Fibroblast of lung (primary cell): ENCODE measurements at regions not wholly inside any gene's neighbourhood (a gene's known extent, or its start where the extent isn't known, plus 50 kb on each side); places are given as distances from the start of the nearest gene placed in this dataset.

Experiments used
- EZH2 ChIP-seq: IDR thresholded peaks from 2 replicates; pipeline ENCODE4 v1.5.1; 2012; ENCODE audit warnings: low read length, control low read depth, mild to moderate bottlenecking; ENCODE audit errors: missing control alignments
- TF ChIP-seq, protein P1 (sequence below), 2 donors: IDR thresholded peaks in 1 of 2; conservative IDR thresholded peaks in 1 of 2; 1 replicate in 1 of 2; 2 replicates in 1 of 2; pipeline ENCODE4 v1.5.1; 2011 to 2012; ENCODE audit warnings: low read length in 2 of 2, control low read depth in 1 of 2, inconsistent platforms in 1 of 2, low read depth in 1 of 2, mild to moderate bottlenecking in 1 of 2

GRCh38 chr7:34320926-34321661 lies 336.9 kb upstream of the NPSR1 start:
- TF ChIP-seq EZH2, result no peak
- TF ChIP-seq, protein P1, sequence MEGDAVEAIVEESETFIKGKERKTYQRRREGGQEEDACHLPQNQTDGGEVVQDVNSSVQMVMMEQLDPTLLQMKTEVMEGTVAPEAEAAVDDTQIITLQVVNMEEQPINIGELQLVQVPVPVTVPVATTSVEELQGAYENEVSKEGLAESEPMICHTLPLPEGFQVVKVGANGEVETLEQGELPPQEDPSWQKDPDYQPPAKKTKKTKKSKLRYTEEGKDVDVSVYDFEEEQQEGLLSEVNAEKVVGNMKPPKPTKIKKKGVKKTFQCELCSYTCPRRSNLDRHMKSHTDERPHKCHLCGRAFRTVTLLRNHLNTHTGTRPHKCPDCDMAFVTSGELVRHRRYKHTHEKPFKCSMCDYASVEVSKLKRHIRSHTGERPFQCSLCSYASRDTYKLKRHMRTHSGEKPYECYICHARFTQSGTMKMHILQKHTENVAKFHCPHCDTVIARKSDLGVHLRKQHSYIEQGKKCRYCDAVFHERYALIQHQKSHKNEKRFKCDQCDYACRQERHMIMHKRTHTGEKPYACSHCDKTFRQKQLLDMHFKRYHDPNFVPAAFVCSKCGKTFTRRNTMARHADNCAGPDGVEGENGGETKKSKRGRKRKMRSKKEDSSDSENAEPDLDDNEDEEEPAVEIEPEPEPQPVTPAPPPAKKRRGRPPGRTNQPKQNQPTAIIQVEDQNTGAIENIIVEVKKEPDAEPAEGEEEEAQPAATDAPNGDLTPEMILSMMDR (conservative IDR thresholded peaks at IDR 0.05 in 1 of 2, IDR thresholded peaks at IDR 0.05 in 1 of 2; ENCODE audit: low read depth in 1 of 2, low read length in 2 of 2), result peak; percentile 92 to 93
